Stimulated activated CD8-positive, alpha-beta memory T cell treated with anti-CD3 and anti-CD28 coated beads, Interleukin-12 subunit alpha, Interleukin-12 subunit beta, amount 100 ng/mL, for 24 hours (primary cell): ENCODE measurements at regions not wholly inside any gene's neighbourhood (a gene's known extent, or its start where the extent isn't known, plus 50 kb on each side); places are given as distances from the start of the nearest gene placed in this dataset.

Source experiments
- DNase-seq: peaks from one replicate; pipeline ENCODE4 v3.0.0-alpha.2; 2020; ENCODE audit errors: extremely low read depth

DNA sequence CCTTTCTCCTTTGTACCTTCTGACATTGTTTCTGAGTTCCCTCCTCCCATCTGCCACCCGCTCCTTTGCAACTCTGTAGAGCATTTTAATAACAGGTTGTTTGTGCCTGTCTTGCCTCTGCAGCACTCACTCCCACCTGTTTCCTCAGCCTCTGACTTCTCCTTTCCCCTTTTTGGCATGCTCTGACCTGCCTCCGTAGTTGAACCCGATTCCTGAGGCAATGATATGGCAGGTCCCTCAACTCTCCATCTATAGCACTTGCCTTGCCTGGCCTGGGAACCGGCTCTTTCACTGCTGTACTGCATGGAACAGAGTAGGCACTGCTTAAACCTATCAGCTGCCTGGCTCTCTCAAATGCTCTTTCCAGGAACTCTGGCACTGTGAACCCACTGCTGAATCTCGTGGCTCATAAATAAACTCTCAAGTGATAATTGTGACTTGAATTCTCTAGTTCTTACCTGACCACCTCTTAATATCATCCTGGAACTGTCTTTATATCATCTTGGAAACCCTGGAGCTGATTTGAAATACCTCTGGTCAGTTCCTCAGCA is 50.3 kb downstream of the UTRN start:
- DNase-seq, result no peak

GRCh38 chr6:144335914-144336313 is 50.8 kb downstream of the UTRN start:
- DNase-seq, result no peak

GRCh38 chr6:144336900-144337299 is 51.8 kb downstream of the UTRN start:
- no peak for DNase-seq

GRCh38 chr6:144338474-144338873 is 53.3 kb downstream of the UTRN start:
- no peak for DNase-seq

DNA sequence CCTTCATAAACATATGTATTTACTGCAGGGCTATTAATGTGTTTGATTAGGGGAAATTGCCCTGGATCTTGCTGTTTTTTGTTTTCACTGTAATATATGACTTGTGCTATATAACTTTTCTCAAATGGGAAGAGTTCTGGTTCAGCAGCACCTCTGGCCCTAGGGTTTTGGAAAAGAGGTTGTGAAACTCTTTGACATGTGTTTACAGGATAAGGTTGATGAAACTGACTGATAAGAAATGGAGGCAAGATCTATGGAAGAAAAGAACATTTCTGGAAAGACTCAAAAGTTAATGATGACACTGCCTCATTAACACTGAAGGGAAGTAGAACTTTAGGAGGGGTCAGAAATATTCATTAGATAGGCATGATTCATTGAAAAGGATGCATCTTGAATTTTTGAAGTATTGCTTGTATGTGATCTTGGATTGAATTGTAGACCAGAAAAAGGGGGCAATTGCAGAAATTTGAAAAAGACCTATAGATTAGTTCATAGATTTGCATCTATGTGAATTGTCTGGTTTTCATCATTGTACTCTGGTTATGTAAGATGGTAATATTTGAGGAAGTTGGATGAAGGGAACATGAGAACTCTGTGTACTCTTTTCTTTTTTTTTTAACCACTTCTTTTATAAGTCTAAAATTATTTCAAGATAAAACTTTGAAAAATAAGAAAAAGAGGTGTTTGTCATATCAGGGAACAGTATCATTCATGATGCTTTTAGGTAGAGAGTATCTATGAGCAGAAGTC is 54.0 kb downstream of the UTRN start:
- DNase-seq, result no peak

DNA sequence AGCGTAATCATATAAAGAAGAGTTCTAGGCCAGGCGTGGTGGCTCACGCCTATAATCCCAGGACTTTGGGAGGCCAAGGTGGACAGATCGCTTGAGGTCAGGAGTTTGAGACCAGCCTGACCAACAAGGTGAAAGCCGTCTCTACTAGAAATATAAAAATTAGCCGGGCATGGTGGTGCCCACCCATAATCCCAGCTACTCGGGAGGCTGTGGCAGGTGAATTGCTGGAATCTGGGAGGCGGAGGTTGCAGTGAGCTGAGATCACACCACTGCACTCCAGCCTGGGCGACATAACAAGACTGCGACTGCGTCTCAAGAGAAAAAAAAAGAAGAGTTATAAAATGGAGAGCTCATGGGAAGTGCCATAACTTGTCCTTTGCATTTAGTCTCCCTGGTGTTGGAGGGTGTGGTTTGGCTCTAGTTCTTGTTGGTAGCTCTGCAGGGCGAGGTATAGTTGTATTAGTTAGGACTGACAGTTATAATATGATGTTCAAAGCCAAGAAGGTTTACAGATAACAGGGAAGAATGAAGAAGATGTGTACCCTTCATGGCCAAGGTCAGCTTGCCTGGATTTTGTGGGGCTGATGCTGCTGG is 54.8 kb downstream of the UTRN start:
- no peak for DNase-seq

- no peak for DNase-seq
Measured at GRCh38 chr6:144340541-144341371, 55.6 kb downstream of the UTRN start.

DNA sequence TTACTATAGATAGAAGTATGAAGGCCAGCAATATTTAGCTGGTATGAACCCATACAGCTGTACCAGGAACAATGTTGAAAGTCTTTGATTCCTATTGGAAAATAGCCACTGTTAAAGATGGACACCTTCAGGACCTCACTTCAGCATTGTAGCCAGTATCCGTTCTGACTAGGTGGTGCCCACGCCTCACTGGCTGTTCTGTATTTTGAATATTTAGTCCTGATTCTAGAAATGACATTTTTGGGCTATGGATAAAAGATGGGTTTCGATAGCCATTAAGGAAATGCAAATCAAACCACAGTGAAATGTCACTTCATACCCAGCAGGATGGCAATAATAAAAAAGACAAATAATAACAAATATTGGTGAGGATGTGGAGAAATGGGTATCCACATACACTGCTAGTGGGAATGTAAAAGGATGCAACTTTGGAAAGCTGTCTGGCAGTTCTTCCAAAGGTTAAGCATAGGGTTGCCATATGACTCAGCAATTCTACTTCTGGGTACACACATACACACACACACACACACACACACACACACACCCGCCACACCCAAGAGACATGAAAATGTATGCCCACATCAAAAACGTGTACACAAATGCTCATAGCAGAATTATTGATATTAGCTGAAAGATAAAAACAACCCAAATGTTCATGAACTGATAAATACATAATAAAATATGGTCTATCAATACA is 56.8 kb downstream of the UTRN start:
- no peak for DNase-seq

DNA sequence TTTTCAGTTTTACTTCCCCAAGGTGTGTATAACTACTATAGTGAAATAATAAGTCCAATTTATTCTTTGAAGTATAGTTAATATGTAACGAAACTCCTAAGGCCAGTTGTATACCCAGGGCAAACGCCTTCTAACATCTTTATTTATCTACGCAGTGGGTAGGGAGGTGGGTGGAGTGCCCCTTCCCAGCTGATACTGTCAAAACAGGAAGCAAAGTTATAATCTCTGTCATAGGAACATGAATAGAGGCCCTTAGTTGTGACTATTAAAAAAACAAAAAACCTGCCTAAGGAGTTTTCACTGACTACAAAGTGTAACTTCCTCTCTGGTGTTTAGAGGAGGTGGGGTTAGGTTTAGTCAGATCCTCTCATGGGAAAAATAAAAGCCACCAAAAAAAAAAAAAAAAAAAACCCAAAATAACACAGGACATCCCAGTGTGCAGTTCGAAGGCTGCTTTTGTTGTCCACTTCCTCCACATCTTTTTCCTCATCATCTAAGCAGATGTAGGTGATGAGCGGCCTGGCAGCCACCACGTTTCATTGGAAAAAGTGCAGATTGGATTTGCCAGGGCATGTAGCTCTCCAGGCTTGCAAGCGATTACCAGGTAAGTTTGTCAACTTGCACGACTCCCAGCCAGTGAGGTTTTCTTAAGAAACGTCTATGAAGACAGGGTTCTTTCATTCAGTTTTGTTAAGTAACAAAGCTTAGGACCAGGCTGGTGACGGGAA is 58.7 kb downstream of the UTRN start:
- no peak for DNase-seq

- DNase-seq, result no peak
Measured at GRCh38 chr6:144344646-144345045, 59.5 kb downstream of the UTRN start.

DNA sequence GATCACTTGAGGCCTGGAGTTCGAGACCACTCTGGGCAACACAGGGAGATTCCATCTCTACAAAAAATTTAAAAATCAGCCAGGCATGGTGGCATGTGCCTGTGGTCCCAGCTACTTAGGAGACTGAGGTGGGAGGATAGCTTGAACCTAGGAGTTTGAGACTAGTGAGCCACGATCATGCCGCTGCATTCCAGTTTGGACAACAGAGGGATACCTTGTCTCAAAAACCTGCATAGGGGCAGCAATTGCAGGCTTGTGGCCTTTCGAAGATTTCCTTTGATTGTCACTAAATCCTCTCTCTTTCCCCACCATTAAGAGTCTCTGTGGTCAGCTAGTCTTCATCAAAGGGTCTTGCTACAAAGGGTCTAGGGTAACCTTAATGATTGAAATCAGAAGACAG is 60.3 kb downstream of the UTRN start:
- DNase-seq, result no peak

GRCh38 chr6:144346719-144347447 is 61.7 kb downstream of the UTRN start:
- DNase-seq, result no peak

GRCh38 chr6:144347448-144347759 is 62.3 kb downstream of the UTRN start:
- DNase-seq, result no peak

DNA sequence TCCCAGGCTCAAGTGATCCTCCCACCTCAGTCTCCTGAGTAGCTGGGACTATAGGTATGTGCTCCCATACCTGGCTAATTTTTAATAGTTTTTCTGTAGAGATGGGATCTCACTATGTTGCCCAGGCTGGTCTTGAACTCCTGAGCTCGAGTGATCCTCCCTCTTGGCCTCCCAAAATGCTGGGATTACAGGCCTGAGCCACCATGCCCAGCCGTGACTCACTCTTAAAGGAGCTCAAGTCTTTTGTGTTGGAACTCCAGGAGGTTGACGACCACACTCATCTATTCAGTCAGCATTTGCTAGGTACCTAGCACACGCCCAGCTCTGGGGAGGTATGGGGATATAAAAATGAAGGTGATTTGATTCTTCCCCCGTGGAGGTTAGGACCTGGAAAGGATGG is 62.8 kb downstream of the UTRN start:
- DNase-seq, result no peak

GRCh38 chr6:144349690-144350527 is 64.8 kb downstream of the UTRN start:
- DNase-seq, result no peak

DNA sequence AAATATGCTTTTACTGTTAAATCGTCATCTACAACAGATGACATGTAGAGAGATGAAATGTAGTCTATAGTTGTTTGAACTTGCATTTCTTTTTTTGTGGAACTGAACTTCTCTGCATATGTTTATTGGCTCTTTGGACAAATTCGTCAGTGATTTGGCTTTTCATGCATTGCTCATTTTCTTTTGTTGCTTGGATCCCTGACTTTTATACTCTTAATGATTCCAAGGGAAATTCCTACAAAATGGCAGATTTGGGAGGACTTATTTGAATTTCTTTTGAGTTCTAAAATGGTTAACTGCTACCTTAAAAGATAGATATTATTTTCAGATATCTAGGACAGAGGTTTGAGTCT is 65.4 kb downstream of the UTRN start:
- no peak for DNase-seq

DNA sequence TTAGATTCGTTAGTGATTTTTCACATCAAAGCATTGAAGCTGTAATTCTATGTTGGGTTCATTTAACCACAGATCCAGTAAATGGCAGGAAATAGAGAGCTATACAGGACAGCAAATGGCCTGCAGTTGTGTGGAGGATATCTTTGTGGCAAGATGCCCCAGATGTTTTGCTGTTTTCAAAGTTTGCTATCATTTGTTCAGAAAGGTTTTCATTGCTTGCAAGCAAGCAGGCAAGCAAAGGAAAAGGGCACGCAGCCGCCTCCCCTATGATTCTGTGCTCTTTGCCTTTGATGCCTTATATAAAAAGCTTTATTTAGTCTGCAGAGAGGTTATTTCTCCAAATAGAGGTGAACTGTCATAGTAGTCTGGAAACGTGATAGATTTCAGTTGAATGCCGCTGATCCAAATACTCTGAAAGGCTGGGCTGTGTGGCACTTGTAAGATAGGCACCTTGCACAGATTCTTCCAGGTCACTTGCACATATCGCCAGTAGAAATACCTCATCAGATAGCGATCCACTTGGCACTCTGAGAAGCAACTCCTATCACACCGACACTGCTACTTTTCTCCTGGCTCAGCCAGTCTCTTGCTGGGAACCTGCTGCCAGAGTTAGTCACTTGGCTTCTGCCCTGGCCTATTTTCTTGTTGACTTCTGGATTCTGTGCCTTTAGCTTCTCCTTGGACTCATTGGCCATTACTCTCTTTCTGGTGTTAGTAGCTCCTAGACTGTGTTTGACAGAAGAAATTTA is 66.4 kb downstream of the UTRN start:
- no peak for DNase-seq

- no peak for DNase-seq
Measured at GRCh38 chr6:144352331-144352730, 67.2 kb downstream of the UTRN start.

DNA sequence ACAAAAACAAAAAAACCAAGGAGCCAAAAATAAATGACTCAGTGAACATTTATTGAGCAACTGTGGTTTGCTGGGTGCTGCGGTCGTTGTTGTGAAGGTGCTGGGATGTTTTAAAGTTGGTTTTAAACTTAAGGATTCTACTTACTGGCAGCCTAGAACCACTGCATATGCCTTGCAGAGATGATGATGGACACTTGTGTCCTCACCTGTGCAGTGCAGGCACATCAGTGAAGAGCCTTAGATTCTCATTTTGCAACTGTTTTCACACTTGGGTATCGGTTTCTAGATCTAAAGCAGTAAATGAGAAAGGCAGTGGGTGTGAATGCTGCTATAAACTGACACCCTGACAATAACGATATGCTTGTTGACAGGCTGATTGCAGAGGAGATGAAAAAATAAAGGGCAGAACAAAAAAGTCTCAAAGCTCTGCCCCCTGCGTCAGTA is 68.8 kb downstream of the UTRN start:
- DNase-seq, result no peak
